HFFc6 (cell line): ENCODE measurements at regions not wholly inside any gene's neighbourhood (a gene's known extent, or its start where the extent isn't known, plus 50 kb on each side); places are given as distances from the start of the nearest gene placed in this dataset.
A peak's percentile ranks its signal among the peaks of the same experiment; 100 is the strongest.

Experiments used
- DNase-seq: peaks from one replicate; pipeline ENCODE4 v3.0.0-alpha.2; 2018
- H3K27ac Mint-ChIP-seq: 2 replicates; pipeline ENCODE4 v1.8.0; 2020; ENCODE audit warnings: mild to moderate bottlenecking, mixed read lengths
- H3K27me3 Mint-ChIP-seq: 2 replicates; pipeline ENCODE4 v1.8.0; 2021; ENCODE audit warnings: mild to moderate bottlenecking, moderate library complexity, mixed read lengths; ENCODE audit not compliant: insufficient read depth
- H3K36me3 Mint-ChIP-seq: 2 replicates; pipeline ENCODE4 v1.8.0; 2021; ENCODE audit warnings: low read depth, mixed read lengths
- H3K4me1 Mint-ChIP-seq: 2 replicates; pipeline ENCODE4 v1.8.0; 2020; ENCODE audit warnings: low read depth, mixed read lengths
- H3K4me3 Mint-ChIP-seq: 2 replicates; pipeline ENCODE4 v1.8.0; 2020; ENCODE audit warnings: mild to moderate bottlenecking, moderate library complexity, mixed read lengths
- H3K9me3 Mint-ChIP-seq: 2 replicates; pipeline ENCODE4 v1.8.0; 2020; ENCODE audit warnings: mild to moderate bottlenecking, mixed read lengths
- TF ChIP-seq, protein P1 (sequence below): fragments of 200-600 bp; sonication (generic); IDR thresholded peaks from 2 replicates; pipeline ENCODE4 v1.5.0; 2021; ENCODE audit warnings: antibody characterized with exemption, mild to moderate bottlenecking

DNA sequence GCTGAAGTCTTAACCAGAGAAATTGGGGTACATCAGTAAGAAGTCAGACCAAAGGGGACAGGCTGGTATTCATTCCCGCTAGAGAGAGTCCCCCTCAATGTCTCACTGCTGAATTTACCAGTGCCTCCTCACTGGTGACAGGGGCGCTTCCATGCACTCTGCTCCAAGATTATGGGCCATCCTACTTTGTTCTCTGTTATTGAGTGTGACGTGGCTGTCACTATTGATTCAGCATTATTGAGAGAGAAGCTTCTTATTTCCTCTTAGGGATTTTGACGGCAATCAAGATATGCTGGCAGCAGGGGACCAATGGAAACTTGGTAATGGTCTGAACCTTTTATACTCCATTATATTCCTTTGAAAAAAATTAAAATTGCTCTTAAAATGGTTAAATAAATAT, 118.6 kb downstream of the SYF2 start:
- H3K27ac Mint-ChIP-seq, result no peak overlapping the region
- TF ChIP-seq, protein P1, sequence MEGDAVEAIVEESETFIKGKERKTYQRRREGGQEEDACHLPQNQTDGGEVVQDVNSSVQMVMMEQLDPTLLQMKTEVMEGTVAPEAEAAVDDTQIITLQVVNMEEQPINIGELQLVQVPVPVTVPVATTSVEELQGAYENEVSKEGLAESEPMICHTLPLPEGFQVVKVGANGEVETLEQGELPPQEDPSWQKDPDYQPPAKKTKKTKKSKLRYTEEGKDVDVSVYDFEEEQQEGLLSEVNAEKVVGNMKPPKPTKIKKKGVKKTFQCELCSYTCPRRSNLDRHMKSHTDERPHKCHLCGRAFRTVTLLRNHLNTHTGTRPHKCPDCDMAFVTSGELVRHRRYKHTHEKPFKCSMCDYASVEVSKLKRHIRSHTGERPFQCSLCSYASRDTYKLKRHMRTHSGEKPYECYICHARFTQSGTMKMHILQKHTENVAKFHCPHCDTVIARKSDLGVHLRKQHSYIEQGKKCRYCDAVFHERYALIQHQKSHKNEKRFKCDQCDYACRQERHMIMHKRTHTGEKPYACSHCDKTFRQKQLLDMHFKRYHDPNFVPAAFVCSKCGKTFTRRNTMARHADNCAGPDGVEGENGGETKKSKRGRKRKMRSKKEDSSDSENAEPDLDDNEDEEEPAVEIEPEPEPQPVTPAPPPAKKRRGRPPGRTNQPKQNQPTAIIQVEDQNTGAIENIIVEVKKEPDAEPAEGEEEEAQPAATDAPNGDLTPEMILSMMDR, result no peak
- DNase-seq, result no peak
- peaks cover 48% of the 10 kb centered on the region for H3K27me3 Mint-ChIP-seq
- peaks cover 13% of the 10 kb centered on the region for H3K36me3 Mint-ChIP-seq
- H3K9me3 Mint-ChIP-seq, result peaks cover 16% of the 10 kb centered on the region
- peaks cover 5% of the 10 kb centered on the region; the same call in 1 of the 2 replicates for H3K4me1 Mint-ChIP-seq
- H3K4me3 Mint-ChIP-seq, result no peak overlapping the region

DNA sequence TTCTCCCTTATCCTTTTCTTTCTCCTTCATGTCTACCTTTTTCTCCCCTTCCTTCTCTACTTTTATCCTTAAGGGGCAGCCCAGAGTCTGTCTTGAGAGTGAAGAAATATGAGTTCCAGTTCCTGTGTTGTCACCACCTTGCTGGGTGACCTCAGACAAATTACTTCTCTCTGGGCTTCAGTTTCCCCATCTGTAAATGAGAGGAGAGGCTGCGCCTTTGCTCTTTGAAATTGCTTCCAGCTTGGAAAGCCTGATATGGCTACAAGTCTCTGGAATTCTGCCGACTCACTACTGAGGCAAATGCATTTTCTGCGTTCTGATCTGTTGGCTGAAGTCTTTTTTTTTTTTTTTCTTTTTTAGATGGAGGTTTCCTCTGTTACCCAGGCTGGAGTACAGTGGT, 119.2 kb downstream of the SYF2 start:
- Mint-ChIP-seq H3K27me3 (peaks cover 51% of the 10 kb centered on the region), H3K36me3 (peaks cover 13% of the 10 kb centered on the region), H3K9me3 (peaks cover 16% of the 10 kb centered on the region), H3K27ac (no peak overlapping the region), H3K4me1 (peaks cover 5% of the 10 kb centered on the region; the same call in 1 of the 2 replicates), H3K4me3 (no peak overlapping the region)
- no peak for DNase-seq
- TF ChIP-seq, protein P1, result no peak

DNA sequence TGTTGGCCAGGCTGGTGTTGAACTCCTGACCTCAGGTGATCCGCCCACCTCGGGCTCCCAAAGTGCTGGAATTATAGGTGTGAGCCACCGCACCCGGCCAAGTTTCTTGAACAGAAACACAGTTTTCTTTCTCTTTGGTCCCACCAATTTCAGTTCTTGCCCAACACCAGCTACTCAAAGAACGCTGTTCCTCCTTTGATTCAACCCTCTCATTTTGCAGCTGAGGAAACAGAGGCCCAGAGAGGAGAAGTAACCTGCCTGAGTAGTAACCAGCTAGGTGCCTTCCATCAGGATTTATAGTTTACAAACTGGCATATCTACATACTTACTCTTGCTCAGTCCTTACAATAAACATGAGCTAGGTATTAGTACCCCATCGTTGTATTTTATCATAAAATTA, 119.9 kb downstream of the SYF2 start:
- H3K4me1 Mint-ChIP-seq, result peaks cover 8% of the 10 kb centered on the region
- TF ChIP-seq, protein P1, result no peak
- no peak for DNase-seq
- peaks cover 45% of the 10 kb centered on the region for H3K27me3 Mint-ChIP-seq
- H3K27ac Mint-ChIP-seq, result no peak overlapping the region
- peaks cover 9% of the 10 kb centered on the region for H3K36me3 Mint-ChIP-seq
- H3K4me3 Mint-ChIP-seq, result no peak overlapping the region
- H3K9me3 Mint-ChIP-seq, result peaks cover 16% of the 10 kb centered on the region

GRCh38 chr1:25111706-25112105, 120.6 kb downstream of the SYF2 start:
- Mint-ChIP-seq H3K27ac (no peak overlapping the region), H3K36me3 (peaks cover 7% of the 10 kb centered on the region), H3K9me3 (peaks cover 16% of the 10 kb centered on the region), H3K27me3 (peaks cover 45% of the 10 kb centered on the region), H3K4me1 (peaks cover 15% of the 10 kb centered on the region), H3K4me3 (no peak overlapping the region)
- DNase-seq, result peak; percentile 17
- TF ChIP-seq, protein P1, result no peak

GRCh38 chr1:25110485-25110884, 121.8 kb downstream of the SYF2 start:
- peaks cover 22% of the 10 kb centered on the region for H3K4me1 Mint-ChIP-seq
- no peak overlapping the region for H3K4me3 Mint-ChIP-seq
- H3K27ac Mint-ChIP-seq, result no peak overlapping the region
- peaks cover 39% of the 10 kb centered on the region for H3K27me3 Mint-ChIP-seq
- H3K36me3 Mint-ChIP-seq, result peaks cover 7% of the 10 kb centered on the region
- TF ChIP-seq, protein P1, result no peak
- no peak for DNase-seq
- peaks cover 10% of the 10 kb centered on the region for H3K9me3 Mint-ChIP-seq

DNA sequence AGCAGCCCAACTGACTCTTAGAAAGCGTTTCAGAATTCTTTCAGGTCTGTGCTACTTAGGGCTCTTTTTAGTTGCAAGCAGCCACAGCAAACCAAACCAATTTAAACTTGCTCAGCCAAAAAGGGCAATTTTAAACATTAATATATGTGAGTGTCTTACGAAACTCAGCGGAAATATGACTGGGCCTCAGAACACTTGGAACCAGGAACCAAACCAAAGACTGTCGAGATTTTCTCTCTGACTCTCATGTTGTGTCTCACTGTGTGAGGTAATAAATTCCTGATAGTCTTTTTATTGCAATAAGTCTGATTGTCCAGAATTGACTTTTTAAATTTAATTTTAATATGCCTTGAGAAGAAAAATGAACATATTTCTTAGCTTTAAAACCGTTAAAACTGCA, 122.3 kb downstream of the SYF2 start:
- no peak overlapping the region for H3K27ac Mint-ChIP-seq
- peaks cover 7% of the 10 kb centered on the region for H3K36me3 Mint-ChIP-seq
- TF ChIP-seq, protein P1, result no peak
- peaks cover 10% of the 10 kb centered on the region for H3K9me3 Mint-ChIP-seq
- no peak overlapping the region for H3K4me3 Mint-ChIP-seq
- H3K4me1 Mint-ChIP-seq, result peaks cover 22% of the 10 kb centered on the region
- DNase-seq, result no peak
- peaks cover 36% of the 10 kb centered on the region for H3K27me3 Mint-ChIP-seq
